Astrocyte of the cerebellum (primary cell): ENCODE measurements at regions not wholly inside any gene's neighbourhood (a gene's known extent, or its start where the extent isn't known, plus 50 kb on each side); places are given as distances from the start of the nearest gene placed in this dataset.

Source experiments
- DNase-seq: peaks from one replicate; pipeline ENCODE4 v3.0.0-alpha.2; 2011; ENCODE audit warnings: low read depth
- H3K4me3 ChIP-seq: 2 replicates; pipeline ENCODE4 v1.5.1; 2011; ENCODE audit warnings: mild to moderate bottlenecking, low read depth, low read length, moderate library complexity
- CTCF ChIP-seq: IDR thresholded peaks from 2 replicates; pipeline ENCODE4 v1.5.1; 2012; ENCODE audit warnings: low read length, low read depth, moderate library complexity, mild to moderate bottlenecking; ENCODE audit errors: missing control alignments
- in situ Hi-C: cut with HindIII; loops from 2 replicates; pipeline ENCODE4 v1.10.0; 2017; ENCODE audit warnings: low sequenced_read_pairs

- no peak for DNase-seq
- no peak overlapping the region for H3K4me3 ChIP-seq
- TF ChIP-seq CTCF: no peak
- in situ Hi-C loops: no loop called here
Measured at GRCh38 chr16:80375513-80375912, 165.3 kb upstream of the DYNLRB2 start.

GRCh38 chr16:80372341-80372740, 168.5 kb upstream of the DYNLRB2 start:
- no peak overlapping the region for H3K4me3 ChIP-seq
- DNase-seq: no peak
- TF ChIP-seq CTCF: no peak
- in situ Hi-C loops: no loop called here

GRCh38 chr16:80369138-80369958, 171.4 kb upstream of the DYNLRB2 start:
- no peak overlapping the region for H3K4me3 ChIP-seq
- TF ChIP-seq CTCF: peak; percentile 76
- DNase-seq: peak; percentile 55
- in situ Hi-C loops: no loop called here

GRCh38 chr16:80367037-80367658, 173.6 kb upstream of the DYNLRB2 start:
- no peak for TF ChIP-seq CTCF
- DNase-seq: no peak
- H3K4me3 ChIP-seq: no peak overlapping the region
- in situ Hi-C loops: no loop called here

GRCh38 chr16:80366023-80366422, 174.8 kb upstream of the DYNLRB2 start:
- DNase-seq: no peak
- no peak overlapping the region for H3K4me3 ChIP-seq
- in situ Hi-C loops: no loop called here
- no peak for TF ChIP-seq CTCF

GRCh38 chr16:80362816-80363215, 178.0 kb upstream of the DYNLRB2 start:
- in situ Hi-C loops: no loop called here
- no peak for DNase-seq
- no peak for TF ChIP-seq CTCF
- no peak overlapping the region for H3K4me3 ChIP-seq
